Spleen (tissue), 11 donors: ENCODE measurements at regions not wholly inside any gene's neighbourhood (a gene's known extent, or its start where the extent isn't known, plus 50 kb on each side); places are given as distances from the start of the nearest gene placed in this dataset.

Experiments used
- DNase-seq: peaks from one replicate; pipeline ENCODE4 v3.0.0-alpha.2; 2020
- H3K27ac ChIP-seq, 8 donors: fragments of 200-600 bp; sonication (generic) in 7 of 8; 1 replicate in 4 of 8; 2 replicates in 4 of 8; pipeline versions ENCODE4 v1.5.0 to v1.8.0; 2016 to 2021; ENCODE audit warnings: inconsistent platforms in 4 of 8, mild to moderate bottlenecking in 4 of 8, moderate library complexity in 1 of 8
- H3K27me3 ChIP-seq, 7 donors: fragments of 200-600 bp; sonication (generic) in 6 of 7; replicated peaks in 1 of 7; 1 replicate in 4 of 7; 2 replicates in 3 of 7; pipeline versions ENCODE4 v1.5.0 to v1.8.0; 2016 to 2021; ENCODE audit warnings: inconsistent platforms in 3 of 7, mild to moderate bottlenecking in 1 of 7
- H3K36me3 ChIP-seq, 6 donors: fragments of 200-600 bp; sonication (generic) in 5 of 6; 1 replicate in 4 of 6; 2 replicates in 2 of 6; pipeline versions ENCODE4 v1.5.0 to v1.8.0; 2016 to 2021; ENCODE audit warnings: inconsistent platforms in 2 of 6
- H3K4me1 ChIP-seq, 6 donors: fragments of 200-600 bp; sonication (generic) in 5 of 6; 1 replicate in 3 of 6; 2 replicates in 3 of 6; pipeline versions ENCODE4 v1.5.0 to v1.8.0; 2016 to 2021; ENCODE audit warnings: inconsistent platforms in 3 of 6
- H3K4me3 ChIP-seq, 8 donors: fragments of 200-600 bp; sonication (generic) in 7 of 8; 1 replicate in 4 of 8; 2 replicates in 4 of 8; pipeline versions ENCODE4 v1.5.0 to v1.8.0; 2016 to 2021; ENCODE audit warnings: inconsistent platforms in 4 of 8, mild to moderate bottlenecking in 4 of 8, moderate library complexity in 2 of 8
- H3K9me3 ChIP-seq, 8 donors: fragments of 200-600 bp; sonication (generic) in 7 of 8; 1 replicate in 4 of 8; 2 replicates in 4 of 8; pipeline versions ENCODE4 v1.5.0 to v1.8.0; 2016 to 2021; ENCODE audit warnings: inconsistent platforms in 4 of 8
- POLR2A ChIP-seq, 3 donors: fragments of 450-650 bp; IDR thresholded peaks; one replicate each; pipeline ENCODE4 v1.5.1; 2017; ENCODE audit warnings: antibody characterized with exemption in 3 of 3, mild to moderate bottlenecking in 1 of 3
- POLR2AphosphoS5 ChIP-seq, 3 donors: sonication (generic); formaldehyde crosslinking; IDR thresholded peaks; one replicate each; pipeline ENCODE4 v1.5.1; 2017; ENCODE audit warnings: antibody characterized with exemption in 3 of 3
- WGBS, 5 donors: extraction: QIAGEN DNeasy Blood & Tissue Kit in 3 of 5; methylation state at CpG; one replicate each; pipeline versions ENCODE4 v1.1.5 to v1.1.7; 2013 to 2018; 5-methylcytosine and 5-hydroxymethylcytosine counted together
- intact Hi-C: fragments of 100-400 bp; cut with DNase I; formaldehyde crosslinking; loops from one replicate; pipeline ENCODE4 v1.15.0; 2023; ENCODE audit warnings: low total_unique reads
- TF ChIP-seq, protein P1 (sequence below), 11 experiments: fragments of 200-600 bp in 7 of 11; fragments of 450-650 bp in 4 of 11; sonication (generic) in 4 of 11; IDR thresholded peaks in 8 of 11; conservative IDR thresholded peaks in 3 of 11; 1 replicate in 7 of 11; 2 replicates in 4 of 11; pipeline versions ENCODE4 v1.4.0 to v1.8.0; 2016 to 2021; ENCODE audit warnings: antibody characterized with exemption in 11 of 11, inconsistent platforms in 4 of 11, mild to moderate bottlenecking in 1 of 11
- donor health status: healthy with polysubstance abuse.
- donor health status: DM: no; HTN: no; CAD: no; lungs with moderate emphysema.
- donor health status: DM: no; HTN: no; CAD: no.
- donor health status: Bipolar disorder and iron deficiency.
- donor health status: healthy.
- donor health status: DM: no; HTN: no; CAD: no.
- donor health status: DM: yes; HTN: yes; CAD: no.

GRCh38 chr1:196143602-196144342 lies 464.5 kb downstream of the KCNT2 start:
- 71 to 81% (median 73%) methylated on average over 8 of the region's 8 CpGs for WGBS, 5 donors

GRCh38 chr1:196142111-196142640 lies 466.1 kb downstream of the KCNT2 start:
- H3K9me3 ChIP-seq: peaks cover 0 to 4% (median 0%) of the 10 kb centered on the region in 8 donors
- no peaks in the 10 kb centered on the region for H3K27me3 ChIP-seq
- no peak overlapping the region for H3K27ac ChIP-seq
- intact Hi-C loops: loop anchor here (5.0 kb wide), 1 partner anchor 525 kb away; no protein-coding TSS in a partner anchor
- DNase-seq: no peak
- no peaks in the 10 kb centered on the region for H3K4me1 ChIP-seq
- TF ChIP-seq POLR2AphosphoS5 (IDR thresholded peaks at IDR 0.05) (no peak), POLR2A (IDR thresholded peaks at IDR 0.05) (no peak)
- TF ChIP-seq, protein P1, sequence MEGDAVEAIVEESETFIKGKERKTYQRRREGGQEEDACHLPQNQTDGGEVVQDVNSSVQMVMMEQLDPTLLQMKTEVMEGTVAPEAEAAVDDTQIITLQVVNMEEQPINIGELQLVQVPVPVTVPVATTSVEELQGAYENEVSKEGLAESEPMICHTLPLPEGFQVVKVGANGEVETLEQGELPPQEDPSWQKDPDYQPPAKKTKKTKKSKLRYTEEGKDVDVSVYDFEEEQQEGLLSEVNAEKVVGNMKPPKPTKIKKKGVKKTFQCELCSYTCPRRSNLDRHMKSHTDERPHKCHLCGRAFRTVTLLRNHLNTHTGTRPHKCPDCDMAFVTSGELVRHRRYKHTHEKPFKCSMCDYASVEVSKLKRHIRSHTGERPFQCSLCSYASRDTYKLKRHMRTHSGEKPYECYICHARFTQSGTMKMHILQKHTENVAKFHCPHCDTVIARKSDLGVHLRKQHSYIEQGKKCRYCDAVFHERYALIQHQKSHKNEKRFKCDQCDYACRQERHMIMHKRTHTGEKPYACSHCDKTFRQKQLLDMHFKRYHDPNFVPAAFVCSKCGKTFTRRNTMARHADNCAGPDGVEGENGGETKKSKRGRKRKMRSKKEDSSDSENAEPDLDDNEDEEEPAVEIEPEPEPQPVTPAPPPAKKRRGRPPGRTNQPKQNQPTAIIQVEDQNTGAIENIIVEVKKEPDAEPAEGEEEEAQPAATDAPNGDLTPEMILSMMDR (IDR thresholded peaks at IDR 0.05 in 8 of 11, conservative IDR thresholded peaks at IDR 0.05 in 3 of 11): no peak
- H3K36me3 ChIP-seq: no peaks in the 10 kb centered on the region
- WGBS, 5 donors: 79 to 91% (median 84%) methylated on average over 2 of the region's 2 CpGs
- no peak overlapping the region for H3K4me3 ChIP-seq

More at GRCh38 chr1:196143602-196144342, 464.5 kb downstream of the KCNT2 start:
- no peaks in the 10 kb centered on the region for H3K27me3 ChIP-seq
- H3K4me3 ChIP-seq: no peak overlapping the region
- no peak overlapping the region for H3K27ac ChIP-seq
- TF ChIP-seq, protein P1 (IDR thresholded peaks at IDR 0.05 in 8 of 11, conservative IDR thresholded peaks at IDR 0.05 in 3 of 11): no peak
- TF ChIP-seq POLR2A (IDR thresholded peaks at IDR 0.05) (no peak), POLR2AphosphoS5 (IDR thresholded peaks at IDR 0.05) (no peak)
- H3K9me3 ChIP-seq: no peaks in the 10 kb centered on the region
- no peak for DNase-seq
- H3K36me3 ChIP-seq: no peaks in the 10 kb centered on the region
- no peaks in the 10 kb centered on the region for H3K4me1 ChIP-seq
- intact Hi-C loops: loop anchor here (5.0 kb wide), 1 partner anchor 524 kb away; no protein-coding TSS in a partner anchor

DNA sequence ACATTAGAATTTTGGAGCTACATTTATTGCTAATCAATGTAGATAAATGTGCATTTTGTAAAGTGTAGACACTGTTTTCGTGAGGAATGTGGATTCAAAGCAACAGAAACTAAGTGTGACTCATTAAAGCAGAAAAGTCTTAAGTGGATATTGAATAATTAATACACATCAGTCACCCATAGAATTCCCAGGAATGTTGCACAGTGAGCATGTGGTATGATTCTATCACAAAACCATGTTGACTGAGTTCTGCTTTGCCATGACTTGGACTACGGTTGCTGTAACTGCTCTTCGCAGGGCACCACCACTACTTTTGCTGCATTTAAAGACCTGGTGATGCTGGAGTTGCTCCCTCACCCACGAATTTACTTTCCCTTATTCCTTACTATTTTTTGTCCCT lies 471.8 kb downstream of the KCNT2 start:
- DNase-seq: no peak
- TF ChIP-seq, protein P1 (IDR thresholded peaks at IDR 0.05 in 8 of 11, conservative IDR thresholded peaks at IDR 0.05 in 3 of 11): no peak
- TF ChIP-seq POLR2AphosphoS5 (IDR thresholded peaks at IDR 0.05): no peak
- no peak for TF ChIP-seq POLR2A (IDR thresholded peaks at IDR 0.05)
- no peaks in the 10 kb centered on the region for H3K4me1 ChIP-seq
- no peaks in the 10 kb centered on the region for H3K27me3 ChIP-seq
- no peak overlapping the region for H3K27ac ChIP-seq
- intact Hi-C loops: no loop called here
- 78 to 88% (median 82%) methylated on average over 4 of the region's 4 CpGs for WGBS, 5 donors
- H3K9me3 ChIP-seq: peaks cover 0 to 4% (median 0%) of the 10 kb centered on the region in 8 donors
- H3K36me3 ChIP-seq: no peaks in the 10 kb centered on the region
- H3K4me3 ChIP-seq: no peak overlapping the region

- no peak for DNase-seq
- no peaks in the 10 kb centered on the region for H3K4me1 ChIP-seq
- intact Hi-C loops: no loop called here
- TF ChIP-seq, protein P1 (IDR thresholded peaks at IDR 0.05 in 8 of 11, conservative IDR thresholded peaks at IDR 0.05 in 3 of 11): no peak
- TF ChIP-seq POLR2AphosphoS5 (IDR thresholded peaks at IDR 0.05): no peak
- TF ChIP-seq POLR2A (IDR thresholded peaks at IDR 0.05): no peak
- no peak overlapping the region for H3K27ac ChIP-seq
- H3K9me3 ChIP-seq: no peaks in the 10 kb centered on the region
- H3K36me3 ChIP-seq: no peaks in the 10 kb centered on the region
- H3K27me3 ChIP-seq: no peaks in the 10 kb centered on the region
- 83 to 97% (median 96%) methylated on average over 1 of the region's 1 CpG for WGBS, 5 donors
- no peak overlapping the region for H3K4me3 ChIP-seq
Observed at GRCh38 chr1:196131691-196132090, 476.5 kb downstream of the KCNT2 start.
